ENCODE measurements at regions not wholly inside any gene's neighbourhood (a gene's known extent, or its start where the extent isn't known, plus 50 kb on each side); places are given as distances from the start of the nearest gene placed in this dataset. TPM values are rescaled to one million over a fixed set of nuclear protein-coding genes. Genes with fewer than 3 reads are reported as not detected.

Small RNA genes lying in the stretch of these regions (small RNA-seq; reads per million reads assigned to genes)
- not detected for gene MIR6076 (ENCODE audit: insufficient read length, low read depth)

All from AG04450 (cell line).